Nephron progenitor cell (in vitro differentiated cells): ENCODE measurements at regions not wholly inside any gene's neighbourhood (a gene's known extent, or its start where the extent isn't known, plus 50 kb on each side); places are given as distances from the start of the nearest gene placed in this dataset.
A peak's percentile ranks its signal among the peaks of the same experiment; 100 is the strongest.

ENCODE experiments used
- DNase-seq: peaks from one replicate; pipeline ENCODE4 v3.0.0; 2021
- H3K27ac Mint-ChIP-seq: 2 replicates; pipeline ENCODE4 v1.8.0; 2021; ENCODE audit warnings: mild to moderate bottlenecking, moderate library complexity, mixed read lengths
- H3K27me3 Mint-ChIP-seq: 2 replicates; pipeline ENCODE4 v1.8.0; 2021; ENCODE audit warnings: mild to moderate bottlenecking, low read depth, mixed read lengths; ENCODE audit not compliant: poor library complexity
- H3K36me3 Mint-ChIP-seq: 2 replicates; pipeline ENCODE4 v1.8.0; 2021; ENCODE audit warnings: low read depth, mixed read lengths
- H3K4me1 Mint-ChIP-seq: 2 replicates; pipeline ENCODE4 v1.8.0; 2021; ENCODE audit warnings: mixed read lengths
- H3K4me3 Mint-ChIP-seq: 2 replicates; pipeline ENCODE4 v1.8.0; 2021; ENCODE audit warnings: mild to moderate bottlenecking, moderate library complexity, mixed read lengths
- H3K9me3 Mint-ChIP-seq: 2 replicates; pipeline ENCODE4 v1.8.0; 2021; ENCODE audit warnings: mild to moderate bottlenecking, moderate library complexity, mixed read lengths
- CTCF ChIP-seq: fragments of 200-600 bp; sonication (generic); IDR thresholded peaks from 2 replicates; pipeline ENCODE4 v1.5.0; 2021; ENCODE audit warnings: antibody characterized with exemption

GRCh38 chr16:9371713-9372448 lies 280.4 kb downstream of the HAPSTR1 start:
- H3K27me3 Mint-ChIP-seq, result no peaks in the 10 kb centered on the region
- no peak overlapping the region for H3K4me3 Mint-ChIP-seq
- no peaks in the 10 kb centered on the region for H3K36me3 Mint-ChIP-seq
- DNase-seq, result no peak
- peaks cover 5% of the 10 kb centered on the region for H3K9me3 Mint-ChIP-seq
- no peak overlapping the region for H3K27ac Mint-ChIP-seq
- no peak for TF ChIP-seq CTCF
- H3K4me1 Mint-ChIP-seq, result peaks cover 35% of the 10 kb centered on the region

GRCh38 chr16:9372934-9373890 lies 281.8 kb downstream of the HAPSTR1 start:
- H3K27ac Mint-ChIP-seq, result peak overlapping the region; percentile 28

GRCh38 chr16:9374061-9374460 lies 282.6 kb downstream of the HAPSTR1 start:
- DNase-seq, result no peak
- H3K27me3 Mint-ChIP-seq, result peaks cover 5% of the 10 kb centered on the region
- no peak for TF ChIP-seq CTCF
- H3K36me3 Mint-ChIP-seq, result no peaks in the 10 kb centered on the region
- no peak overlapping the region for H3K27ac Mint-ChIP-seq
- H3K9me3 Mint-ChIP-seq, result peaks cover 5% of the 10 kb centered on the region
- H3K4me1 Mint-ChIP-seq, result peaks cover 45% of the 10 kb centered on the region
- no peak overlapping the region for H3K4me3 Mint-ChIP-seq

More at GRCh38 chr16:9372934-9373890, 281.8 kb downstream of the HAPSTR1 start:
- DNase-seq, result no peak
- H3K4me3 Mint-ChIP-seq, result no peak overlapping the region
- H3K36me3 Mint-ChIP-seq, result no peaks in the 10 kb centered on the region
- no peaks in the 10 kb centered on the region for H3K27me3 Mint-ChIP-seq
- H3K9me3 Mint-ChIP-seq, result peaks cover 5% of the 10 kb centered on the region
- H3K4me1 Mint-ChIP-seq, result peaks cover 42% of the 10 kb centered on the region
- no peak for TF ChIP-seq CTCF

- Mint-ChIP-seq H3K9me3 (peaks cover 4% of the 10 kb centered on the region), H3K36me3 (no peaks in the 10 kb centered on the region), H3K27me3 (peaks cover 16% of the 10 kb centered on the region), H3K4me1 (peaks cover 16% of the 10 kb centered on the region), H3K27ac (no peak overlapping the region), H3K4me3 (no peak overlapping the region)
- TF ChIP-seq CTCF, result no peak
- DNase-seq, result no peak
Observed at GRCh38 chr16:9378876-9379275, 287.4 kb downstream of the HAPSTR1 start.

- H3K4me1 Mint-ChIP-seq, result peaks cover 10% of the 10 kb centered on the region
- H3K9me3 Mint-ChIP-seq, result peaks cover 4% of the 10 kb centered on the region
- no peak for TF ChIP-seq CTCF
- H3K4me3 Mint-ChIP-seq, result no peak overlapping the region
- no peaks in the 10 kb centered on the region for H3K36me3 Mint-ChIP-seq
- peaks cover 16% of the 10 kb centered on the region for H3K27me3 Mint-ChIP-seq
- no peak for DNase-seq
- H3K27ac Mint-ChIP-seq, result peak overlapping the region; percentile 37
Observed at GRCh38 chr16:9380221-9380620, 288.8 kb downstream of the HAPSTR1 start.
